IMR-90 (cell line): ENCODE measurements at regions not wholly inside any gene's neighbourhood (a gene's known extent, or its start where the extent isn't known, plus 50 kb on each side); places are given as distances from the start of the nearest gene placed in this dataset.

Experiments used
- ATAC-seq: fragments of 200-7000 bp; cut with Tn5 transposase; 2 replicates; pipeline ENCODE4 v1.9.1; 2020; ENCODE audit warnings: low read depth, mild to moderate bottlenecking, moderate library complexity
- BruUV-seq: library from RNA; stranded (reverse); fragments of 400-500 nt; replicated peaks from 2 replicates; lab custom pipeline; 2021; lab: Mats Ljungman, UMichigan
- CTCF ChIA-PET: fragments of 300-600 bp; formaldehyde crosslinking; extraction: SDS; loops from one replicate; lab custom pipeline; 2021; ENCODE audit warnings: antibody characterized with exemption; lab: Yijun Ruan, JAX
- POLR2A ChIA-PET: fragments of 300-600 bp; sonication (Branson Sonifier 250); formaldehyde crosslinking; loops from one replicate; lab custom pipeline; 2022; ENCODE audit warnings: antibody characterized with exemption; ENCODE audit not compliant: unreplicated experiment; lab: Charles Lee
- DNase-seq: peaks from one replicate; pipeline ENCODE4 v3.0.0; 2013
- H2AFZ ChIP-seq: replicated peaks from 2 replicates; pipeline ENCODE3; 2013; ENCODE audit warnings: low read length, mild to moderate bottlenecking; ENCODE audit not compliant: poor library complexity
- H2AK5ac ChIP-seq: 2 replicates; pipeline ENCODE4 v1.6.1; 2013; ENCODE audit warnings: low read depth, low read length, inconsistent platforms
- H2AK9ac ChIP-seq: replicated peaks from 2 replicates; pipeline ENCODE3; 2013; ENCODE audit warnings: mild to moderate bottlenecking, low read depth, low read length, moderate library complexity; ENCODE audit not compliant: poor library complexity
- H2BK120ac ChIP-seq: 2 replicates; pipeline ENCODE4 v1.6.1; 2013; ENCODE audit warnings: low read depth, low read length, inconsistent platforms
- H2BK15ac ChIP-seq: 3 replicates; pipeline ENCODE4 v1.6.1; 2013; ENCODE audit warnings: low read depth, low read length, inconsistent platforms
- H2BK20ac ChIP-seq: 2 replicates; pipeline ENCODE4 v1.6.1; 2013; ENCODE audit warnings: low read depth, mild to moderate bottlenecking, inconsistent platforms, low read length, moderate library complexity
- H2BK5ac ChIP-seq: 2 replicates; pipeline ENCODE4 v1.6.1; 2013; ENCODE audit warnings: mild to moderate bottlenecking, low read depth, low read length, inconsistent platforms; ENCODE audit not compliant: poor library complexity, severe bottlenecking
- H3K14ac ChIP-seq: replicated peaks from 2 replicates; pipeline ENCODE4 v1.6.1; 2013; ENCODE audit warnings: low read depth, low read length, inconsistent platforms
- H3K18ac ChIP-seq: 2 replicates; pipeline ENCODE4 v1.6.1; 2013; ENCODE audit warnings: low read depth, low read length, control low read depth
- H3K23ac ChIP-seq: 2 replicates; pipeline ENCODE4 v1.6.1; 2013; ENCODE audit warnings: low read depth, low read length, inconsistent platforms
- H3K27ac ChIP-seq: 2 replicates; pipeline ENCODE4 v1.5.1; 2013; ENCODE audit warnings: mild to moderate bottlenecking, control low read depth, low read length; ENCODE audit not compliant: insufficient read depth
- H3K27me3 ChIP-seq: 2 replicates; pipeline ENCODE4 v1.6.1; 2013; ENCODE audit warnings: low read length; ENCODE audit not compliant: control insufficient read depth, insufficient read depth
- H3K36me3 ChIP-seq: 2 replicates; pipeline ENCODE4 v1.6.1; 2013; ENCODE audit warnings: low read length, mixed read lengths; ENCODE audit not compliant: control insufficient read depth, insufficient read depth
- H3K4ac ChIP-seq: 2 replicates; pipeline ENCODE4 v1.6.1; 2013; ENCODE audit warnings: low read depth, low read length, inconsistent platforms
- H3K4me1 ChIP-seq: 2 replicates; pipeline ENCODE4 v1.6.1; 2013; ENCODE audit warnings: low read length, mixed read lengths; ENCODE audit not compliant: control insufficient read depth, insufficient read depth
- H3K4me2 ChIP-seq: 2 replicates; pipeline ENCODE4 v1.6.1; 2013; ENCODE audit warnings: low read depth, mild to moderate bottlenecking, control low read depth, low read length, moderate library complexity
- H3K4me3 ChIP-seq: 2 replicates; pipeline ENCODE4 v1.5.1; 2013; ENCODE audit warnings: low read depth, mild to moderate bottlenecking, control low read depth, low read length, moderate library complexity; ENCODE audit not compliant: insufficient read depth
- H3K56ac ChIP-seq: 2 replicates; pipeline ENCODE4 v1.6.1; 2013; ENCODE audit warnings: low read length, inconsistent platforms; ENCODE audit not compliant: insufficient read depth; ENCODE audit errors: extremely low read depth
- H3K79me1 ChIP-seq, 2 experiments: 2 replicates each; pipeline ENCODE4 v1.6.1; 2013; ENCODE audit warnings: low read length in 2 of 2, inconsistent platforms in 1 of 2, low read depth in 1 of 2
- H3K9ac ChIP-seq: 2 replicates; pipeline ENCODE4 v1.6.1; 2013; ENCODE audit warnings: low read depth, low read length, control low read depth
- H3K9me1 ChIP-seq: 2 replicates; pipeline ENCODE4 v1.6.1; 2013; ENCODE audit warnings: low read length, inconsistent platforms; ENCODE audit not compliant: insufficient read depth
- H3K9me3 ChIP-seq: 2 replicates; pipeline ENCODE4 v1.6.1; 2013; ENCODE audit warnings: low read length; ENCODE audit not compliant: control insufficient read depth, insufficient read depth
- H4K20me1 ChIP-seq: 2 replicates; pipeline ENCODE4 v1.6.1; 2013; ENCODE audit warnings: low read length, inconsistent platforms; ENCODE audit not compliant: insufficient read depth
- H4K5ac ChIP-seq: 2 replicates; pipeline ENCODE4 v1.6.1; 2013; ENCODE audit warnings: mild to moderate bottlenecking, low read depth, low read length, control low read depth
- H4K8ac ChIP-seq, 2 experiments: 2 replicates each; pipeline ENCODE4 v1.6.1; 2013; ENCODE audit warnings: low read depth in 2 of 2, low read length in 2 of 2, control low read depth in 1 of 2, inconsistent platforms in 1 of 2
- H4K91ac ChIP-seq: 2 replicates; pipeline ENCODE4 v1.6.1; 2013; ENCODE audit warnings: low read depth, low read length, inconsistent platforms; ENCODE audit not compliant: insufficient read depth
- BHLHE40 ChIP-seq: fragments of 150-350 bp; IDR thresholded peaks from 2 replicates; pipeline ENCODE4 v1.6.1; 2016; ENCODE audit warnings: mild to moderate bottlenecking, low read depth, low read length
- CEBPB ChIP-seq: IDR thresholded peaks from 2 replicates; pipeline ENCODE4 v1.6.1; 2012; ENCODE audit warnings: low read depth, low read length, improper control_type of control experiment
- CHD1 ChIP-seq: IDR thresholded peaks from 2 replicates; pipeline ENCODE4 v1.6.1; 2012; ENCODE audit warnings: low read depth, low read length, improper control_type of control experiment
- FOS ChIP-seq: fragments of 150-350 bp; IDR thresholded peaks from 2 replicates; pipeline ENCODE4 v1.6.1; 2016; ENCODE audit warnings: low read depth, low read length
- MAFK ChIP-seq: IDR thresholded peaks from 2 replicates; pipeline ENCODE4 v1.6.1; 2012; ENCODE audit warnings: low read depth, low read length, improper control_type of control experiment
- MAZ ChIP-seq: IDR thresholded peaks from 2 replicates; pipeline ENCODE4 v1.6.1; 2012; ENCODE audit warnings: low read depth, mild to moderate bottlenecking, low read length, improper control_type of control experiment, moderate library complexity, borderline replicate concordance
- MXI1 ChIP-seq: IDR thresholded peaks from 2 replicates; pipeline ENCODE4 v1.6.1; 2012; ENCODE audit warnings: low read depth, mild to moderate bottlenecking, low read length, moderate library complexity, borderline replicate concordance
- NFE2L2 ChIP-seq: fragments of 150-350 bp; IDR thresholded peaks from 2 replicates; pipeline ENCODE4 v1.6.1; 2016; ENCODE audit warnings: low read depth, mild to moderate bottlenecking, low read length
- POLR2A ChIP-seq: IDR thresholded peaks from 2 replicates; pipeline ENCODE4 v1.6.1; 2012; ENCODE audit warnings: mild to moderate bottlenecking, low read depth, low read length
- RAD21 ChIP-seq: IDR thresholded peaks from 2 replicates; pipeline ENCODE4 v1.6.1; 2012; ENCODE audit warnings: low read length, improper control_type of control experiment
- RCOR1 ChIP-seq: IDR thresholded peaks from 2 replicates; pipeline ENCODE4 v1.6.1; 2012; ENCODE audit warnings: mild to moderate bottlenecking, low read length, improper control_type of control experiment; ENCODE audit not compliant: insufficient replicate concordance
- RFX5 ChIP-seq: IDR thresholded peaks from 2 replicates; pipeline ENCODE4 v1.8.0; 2012; ENCODE audit warnings: low read depth, mild to moderate bottlenecking, low read length, moderate library complexity
- SMC3 ChIP-seq: fragments of 150-350 bp; IDR thresholded peaks from 2 replicates; pipeline ENCODE4 v1.6.1; 2016; ENCODE audit warnings: low read depth, mild to moderate bottlenecking, antibody characterized with exemption, low read length, moderate library complexity
- WGBS, 2 experiments: methylation state at CpG; one replicate each; pipeline versions ENCODE4 v1.1.5 to v1.1.7; 2013; ENCODE audit warnings: missing lambda C conversion rate in 2 of 2; ENCODE audit not compliant: insufficient read length in 1 of 2; ENCODE audit errors: extremely low coverage in 2 of 2; 5-methylcytosine and 5-hydroxymethylcytosine counted together
- dilution Hi-C: fragments of 300-500 bp; cut with HindIII; formaldehyde crosslinking; loops from one replicate; pipeline ENCODE4 v1.14.3; 2018; ENCODE audit warnings: low sequenced_read_pairs; ENCODE audit not compliant: unreplicated experiment
- in situ Hi-C: fragments of 300-500 bp; cut with MboI; formaldehyde crosslinking; loops from 3 replicates; pipeline ENCODE4 v1.14.3; 2019; ENCODE audit warnings: low sequenced_read_pairs, inconsistent platforms, mixed read lengths
- intact Hi-C: fragments of 100-400 bp; cut with micrococcal nuclease; formaldehyde crosslinking; loops from 2 replicates; pipeline ENCODE4 v1.10.0; 2022
- TF ChIP-seq, protein P1 (sequence below): conservative IDR thresholded peaks from 2 replicates; pipeline ENCODE4 v1.5.1; 2012; ENCODE audit warnings: mild to moderate bottlenecking, low read depth, low read length, improper control_type of control experiment
- TF ChIP-seq, protein P2 (sequence below): fragments of 150-350 bp; IDR thresholded peaks from 2 replicates; pipeline ENCODE4 v1.6.1; 2017; ENCODE audit warnings: mild to moderate bottlenecking, antibody characterized with exemption, low read length, low read depth
- TF ChIP-seq, protein P3 (sequence below): fragments of 150-350 bp; IDR thresholded peaks from 2 replicates; pipeline ENCODE4 v1.6.1; 2016; ENCODE audit warnings: low read depth, mild to moderate bottlenecking, low read length, moderate library complexity, borderline replicate concordance

DNA sequence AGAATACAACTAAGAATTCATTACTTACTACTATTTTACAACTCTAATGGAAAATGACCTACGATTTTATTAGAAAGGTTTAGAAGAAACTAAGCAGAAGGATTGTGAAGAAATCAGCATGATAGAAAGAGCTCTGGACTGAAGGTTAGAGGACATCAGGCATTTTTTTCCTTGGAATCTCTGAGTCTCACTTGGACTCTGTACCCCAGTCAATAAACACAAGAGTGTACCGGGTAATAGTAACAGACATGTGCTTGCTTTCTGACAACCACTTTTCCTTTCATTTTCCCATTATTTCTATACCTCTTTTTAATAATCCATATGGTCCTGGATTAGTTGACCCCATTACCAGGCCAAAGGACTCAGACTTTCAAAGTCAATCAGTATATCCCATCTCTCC lies 1240.9 kb upstream of the LRRTM3 start:
- H2BK5ac ChIP-seq: no peak overlapping the region
- no peak overlapping the region for H4K91ac ChIP-seq
- ChIA-PET POLR2A (no interaction called here), CTCF (no interaction called here)
- in situ Hi-C loops (no loop called here), intact Hi-C loops (no loop called here), dilution Hi-C loops (no loop called here)
- no peak overlapping the region for H4K8ac ChIP-seq
- H3K18ac ChIP-seq: no peak overlapping the region
- no peak overlapping the region for H2BK120ac ChIP-seq
- H3K23ac ChIP-seq: no peak overlapping the region
- H3K4me1 ChIP-seq: no peaks in the 10 kb centered on the region
- no peak overlapping the region for H3K56ac ChIP-seq
- H4K20me1 ChIP-seq: no peaks in the 10 kb centered on the region
- no peak overlapping the region for H3K4me3 ChIP-seq
- no peak overlapping the region for H2AK9ac ChIP-seq
- H3K27me3 ChIP-seq: no peaks in the 10 kb centered on the region
- H3K36me3 ChIP-seq: no peaks in the 10 kb centered on the region
- H2AK5ac ChIP-seq: no peak overlapping the region
- no peak overlapping the region for H3K9ac ChIP-seq
- H3K9me3 ChIP-seq: no peaks in the 10 kb centered on the region
- no peak overlapping the region for H3K4me2 ChIP-seq
- DNase-seq (no peak), ATAC-seq (no peak)
- no peak overlapping the region for H2AFZ ChIP-seq
- H3K27ac ChIP-seq: no peak overlapping the region
- no peak overlapping the region for H4K5ac ChIP-seq
- H3K14ac ChIP-seq: no peak overlapping the region
- no peak overlapping the region for H2BK15ac ChIP-seq
- H3K79me1 ChIP-seq: no peaks in the 10 kb centered on the region
- no peak overlapping the region for H3K4ac ChIP-seq
- H3K9me1 ChIP-seq: no peaks in the 10 kb centered on the region
- BruUV-seq: no TSS peak
- TF ChIP-seq RAD21 (no peak), FOS (no peak), SMC3 (no peak), MAFK (no peak), BHLHE40 (no peak), POLR2A (no peak), MAZ (no peak), RCOR1 (no peak), RFX5 (no peak), CHD1 (no peak), NFE2L2 (no peak), CEBPB (no peak), MXI1 (no peak)
- TF ChIP-seq, protein P1, sequence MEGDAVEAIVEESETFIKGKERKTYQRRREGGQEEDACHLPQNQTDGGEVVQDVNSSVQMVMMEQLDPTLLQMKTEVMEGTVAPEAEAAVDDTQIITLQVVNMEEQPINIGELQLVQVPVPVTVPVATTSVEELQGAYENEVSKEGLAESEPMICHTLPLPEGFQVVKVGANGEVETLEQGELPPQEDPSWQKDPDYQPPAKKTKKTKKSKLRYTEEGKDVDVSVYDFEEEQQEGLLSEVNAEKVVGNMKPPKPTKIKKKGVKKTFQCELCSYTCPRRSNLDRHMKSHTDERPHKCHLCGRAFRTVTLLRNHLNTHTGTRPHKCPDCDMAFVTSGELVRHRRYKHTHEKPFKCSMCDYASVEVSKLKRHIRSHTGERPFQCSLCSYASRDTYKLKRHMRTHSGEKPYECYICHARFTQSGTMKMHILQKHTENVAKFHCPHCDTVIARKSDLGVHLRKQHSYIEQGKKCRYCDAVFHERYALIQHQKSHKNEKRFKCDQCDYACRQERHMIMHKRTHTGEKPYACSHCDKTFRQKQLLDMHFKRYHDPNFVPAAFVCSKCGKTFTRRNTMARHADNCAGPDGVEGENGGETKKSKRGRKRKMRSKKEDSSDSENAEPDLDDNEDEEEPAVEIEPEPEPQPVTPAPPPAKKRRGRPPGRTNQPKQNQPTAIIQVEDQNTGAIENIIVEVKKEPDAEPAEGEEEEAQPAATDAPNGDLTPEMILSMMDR: no peak
- TF ChIP-seq, protein P2, sequence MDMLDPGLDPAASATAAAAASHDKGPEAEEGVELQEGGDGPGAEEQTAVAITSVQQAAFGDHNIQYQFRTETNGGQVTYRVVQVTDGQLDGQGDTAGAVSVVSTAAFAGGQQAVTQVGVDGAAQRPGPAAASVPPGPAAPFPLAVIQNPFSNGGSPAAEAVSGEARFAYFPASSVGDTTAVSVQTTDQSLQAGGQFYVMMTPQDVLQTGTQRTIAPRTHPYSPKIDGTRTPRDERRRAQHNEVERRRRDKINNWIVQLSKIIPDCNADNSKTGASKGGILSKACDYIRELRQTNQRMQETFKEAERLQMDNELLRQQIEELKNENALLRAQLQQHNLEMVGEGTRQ: no peak
- TF ChIP-seq, protein P3, sequence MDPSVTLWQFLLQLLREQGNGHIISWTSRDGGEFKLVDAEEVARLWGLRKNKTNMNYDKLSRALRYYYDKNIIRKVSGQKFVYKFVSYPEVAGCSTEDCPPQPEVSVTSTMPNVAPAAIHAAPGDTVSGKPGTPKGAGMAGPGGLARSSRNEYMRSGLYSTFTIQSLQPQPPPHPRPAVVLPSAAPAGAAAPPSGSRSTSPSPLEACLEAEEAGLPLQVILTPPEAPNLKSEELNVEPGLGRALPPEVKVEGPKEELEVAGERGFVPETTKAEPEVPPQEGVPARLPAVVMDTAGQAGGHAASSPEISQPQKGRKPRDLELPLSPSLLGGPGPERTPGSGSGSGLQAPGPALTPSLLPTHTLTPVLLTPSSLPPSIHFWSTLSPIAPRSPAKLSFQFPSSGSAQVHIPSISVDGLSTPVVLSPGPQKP: no peak
- H2BK20ac ChIP-seq: no peak overlapping the region
- WGBS, 2 experiments: no CpG with 5 or more reads among the region's 2 CpGs
